BJ (cell line): ENCODE measurements at regions not wholly inside any gene's neighbourhood (a gene's known extent, or its start where the extent isn't known, plus 50 kb on each side); places are given as distances from the start of the nearest gene placed in this dataset.

Experiments used
- CTCF ChIA-PET: fragments of 350-600 bp; formaldehyde crosslinking; extraction: SDS; loops from one replicate; lab custom pipeline; 2021; ENCODE audit warnings: antibody characterized with exemption, inconsistent platforms; lab: Yijun Ruan, JAX
- POLR2A ChIA-PET: fragments of 300-600 bp; sonication (Branson Sonifier 250); formaldehyde crosslinking; extraction: SDS; loops from one replicate; lab custom pipeline; 2021; ENCODE audit warnings: antibody characterized with exemption; lab: Charles Lee
- DNase-seq: peaks from one replicate; pipeline ENCODE4 v3.0.0-alpha.2; 2011; ENCODE audit warnings: low read depth
- H3K27me3 ChIP-seq: 2 replicates; pipeline ENCODE4 v1.6.0; 2011; ENCODE audit warnings: low read length; ENCODE audit not compliant: control insufficient read depth, insufficient read depth
- H3K36me3 ChIP-seq: 2 replicates; pipeline ENCODE4 v1.5.1; 2011; ENCODE audit warnings: low read length; ENCODE audit not compliant: control insufficient read depth, insufficient read depth
- H3K4me3 ChIP-seq: 2 replicates; pipeline ENCODE4 v1.5.1; 2011; ENCODE audit warnings: low read depth, mild to moderate bottlenecking, control low read depth, low read length
- CTCF ChIP-seq: IDR thresholded peaks from 2 replicates; pipeline ENCODE4 v1.5.1; 2011; ENCODE audit warnings: low read depth, mild to moderate bottlenecking, control low read depth, inconsistent platforms, low read length, moderate library complexity; ENCODE audit not compliant: insufficient read depth

- Histone ChIP-seq H3K27me3 (no peaks in the 10 kb centered on the region), H3K36me3 (no peaks in the 10 kb centered on the region), H3K4me3 (no peak overlapping the region)
- TF ChIP-seq CTCF, result no peak
- ChIA-PET POLR2A (no interaction called here), CTCF (no interaction called here)
- no peak for DNase-seq
Observed at GRCh38 chr1:244953901-244954300, 89.6 kb upstream of the HNRNPU start.

DNA sequence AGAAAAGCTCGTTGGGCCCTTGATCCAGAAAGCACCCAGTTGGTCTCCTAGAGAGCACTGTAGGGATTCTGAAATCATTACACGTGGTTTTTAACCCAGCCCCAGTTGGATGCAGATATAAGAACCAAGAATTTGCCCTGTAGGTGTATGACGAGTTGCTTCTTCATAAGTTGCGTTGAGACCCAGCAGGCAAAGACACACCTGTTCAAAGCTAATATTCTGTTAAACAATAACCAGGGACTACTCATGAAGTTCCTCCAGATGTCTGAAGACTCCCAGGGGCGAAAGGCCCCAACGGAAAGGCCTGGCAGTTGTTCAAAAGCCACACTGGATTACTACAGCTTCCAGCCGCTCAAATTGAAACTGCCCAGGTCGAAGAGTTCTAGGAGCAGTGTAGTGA, 88.6 kb upstream of the HNRNPU start:
- Histone ChIP-seq H3K27me3 (no peaks in the 10 kb centered on the region), H3K36me3 (no peaks in the 10 kb centered on the region), H3K4me3 (no peak overlapping the region)
- no peak for DNase-seq
- no peak for TF ChIP-seq CTCF
- ChIA-PET CTCF (no interaction called here), POLR2A (no interaction called here)

- CTCF ChIA-PET, result no interaction called here
- no peak for DNase-seq
- TF ChIP-seq CTCF, result no peak
- no peak overlapping the region for H3K4me3 ChIP-seq
- no peaks in the 10 kb centered on the region for H3K27me3 ChIP-seq
- H3K36me3 ChIP-seq, result no peaks in the 10 kb centered on the region
- POLR2A ChIA-PET, result no interaction called here
Observed at GRCh38 chr1:244952280-244952933, 88.1 kb upstream of the HNRNPU start.

- Histone ChIP-seq H3K36me3 (no peaks in the 10 kb centered on the region), H3K27me3 (no peaks in the 10 kb centered on the region), H3K4me3 (no peak overlapping the region)
- no peak for TF ChIP-seq CTCF
- no peak for DNase-seq
- ChIA-PET POLR2A (no interaction called here), CTCF (no interaction called here)
Observed at GRCh38 chr1:244948416-244948815, 84.1 kb upstream of the HNRNPU start.

DNA sequence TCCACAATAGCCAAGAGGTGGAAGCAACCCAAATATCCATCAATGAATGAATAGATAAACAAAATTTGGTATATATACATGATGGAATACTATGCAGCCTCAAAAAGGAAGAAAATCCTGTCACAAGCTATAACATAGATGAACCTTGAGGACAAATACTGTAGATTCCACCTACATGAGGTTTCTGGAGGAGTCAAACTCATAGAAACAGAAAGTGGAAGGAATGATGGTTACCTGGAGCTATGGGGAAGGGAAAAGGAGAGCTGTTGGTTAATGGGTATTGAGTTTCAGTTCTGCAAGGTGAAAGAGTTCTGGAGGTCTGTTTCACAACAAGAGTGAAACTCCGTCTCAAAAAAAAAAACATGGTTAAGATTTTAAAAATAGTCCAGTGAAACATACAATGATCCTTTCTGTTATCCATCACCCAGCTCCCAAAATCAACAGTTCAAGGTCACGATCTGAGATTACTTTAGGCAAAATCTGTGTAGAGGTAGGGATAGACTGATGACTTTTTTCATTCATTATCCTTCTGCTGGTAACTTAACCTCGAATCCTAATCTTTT, 80.8 kb upstream of the HNRNPU start:
- no peak overlapping the region for H3K4me3 ChIP-seq

More for the DNA sequence above, 80.8 kb upstream of the HNRNPU start:
- no peak for TF ChIP-seq CTCF
- CTCF ChIA-PET, result no interaction called here
- POLR2A ChIA-PET, result no interaction called here
- Histone ChIP-seq H3K27me3 (no peaks in the 10 kb centered on the region), H3K36me3 (no peaks in the 10 kb centered on the region)
- DNase-seq, result no peak
